ENCODE measurements at regions not wholly inside any gene's neighbourhood (a gene's known extent, or its start where the extent isn't known, plus 50 kb on each side); places are given as distances from the start of the nearest gene placed in this dataset.
A peak's percentile ranks its signal among the peaks of the same experiment; 100 is the strongest.

- DNase-seq (ENCODE audit: low spot score): no peak
- Histone ChIP-seq H3F3A (replicated peaks; ENCODE audit: low read depth) (no peaks in the 10 kb centered on the region), H3K36me3 (ENCODE audit: insufficient read depth) (no peaks in the 10 kb centered on the region), H3K79me2 (replicated peaks; ENCODE audit: insufficient read depth) (no peaks in the 10 kb centered on the region), H3K27ac (ENCODE audit: low read depth) (no peak overlapping the region), H3K4me3 (no peak overlapping the region), H3K4me1 (ENCODE audit: insufficient read depth) (no peaks in the 10 kb centered on the region), H3K27me3 (ENCODE audit: insufficient read depth) (no peaks in the 10 kb centered on the region), H2AFZ (peak overlapping the region; percentile 78; the same call in 1 of the 2 replicates), H3K9me2 (ENCODE audit: insufficient read depth) (no peaks in the 10 kb centered on the region), H3K4me2 (no peak overlapping the region), H4K20me1 (replicated peaks; ENCODE audit: insufficient read depth) (no peaks in the 10 kb centered on the region)
- H3K36me3 Mint-ChIP-seq (ENCODE audit: low read depth): no peaks in the 10 kb centered on the region
- H3K4me1 Mint-ChIP-seq: no peaks in the 10 kb centered on the region
- TF ChIP-seq EZH2phosphoT487 (IDR thresholded peaks at IDR 0.05; ENCODE audit: unreplicated experiment) (no peak), REST (IDR thresholded peaks at IDR 0.05; ENCODE audit: unreplicated experiment) (no peak), ZNF462 (CRISPR knock-in tag; IDR thresholded peaks at IDR 0.05) (no peak), ETS1 (IDR thresholded peaks at IDR 0.05) (no peak), JUNB (IDR thresholded peaks at IDR 0.05; ENCODE audit: unreplicated experiment) (no peak), POLR2AphosphoS5 (IDR thresholded peaks at IDR 0.05; ENCODE audit: low read depth) (no peak), ZNF331 (CRISPR knock-in tag; IDR thresholded peaks at IDR 0.05; ENCODE audit: low read depth) (no peak), STAT1 (IDR thresholded peaks at IDR 0.05; ENCODE audit: unreplicated experiment) (no peak), EZH2 (IDR thresholded peaks at IDR 0.05; ENCODE audit: low read depth, unreplicated experiment) (no peak), NANOG (IDR thresholded peaks at IDR 0.05; ENCODE audit: borderline replicate concordance) (no peak), CTCF (conservative IDR thresholded peaks at IDR 0.05; ENCODE audit: low read depth in 2 of 2) (no peak), CREB1 (CRISPR knock-in tag; IDR thresholded peaks at IDR 0.05; ENCODE audit: low read depth) (no peak), ZNF114 (CRISPR knock-in tag; IDR thresholded peaks at IDR 0.05) (no peak)
- H3K4me3 Mint-ChIP-seq: no peak overlapping the region
- H3K27ac Mint-ChIP-seq: no peak overlapping the region
- ATAC-seq: no peak
- no peaks in the 10 kb centered on the region for H3K27me3 Mint-ChIP-seq (ENCODE audit: insufficient read depth, low read depth, poor library complexity)
- peaks cover 4% of the 10 kb centered on the region; the same call in 2 of the 3 replicates for H3K9me3 Mint-ChIP-seq
These were observed 97.8 kb upstream of the PDE10A start for GRCh38 chr6:165760803-165761185.

Measured in GM23338 (cell line).